BLaER1 (cell line): ENCODE measurements at regions not wholly inside any gene's neighbourhood (a gene's known extent, or its start where the extent isn't known, plus 50 kb on each side); places are given as distances from the start of the nearest gene placed in this dataset.

ENCODE experiments used
- H3K27ac ChIP-seq: shearing (Covaris generic); formaldehyde crosslinking; 2 replicates; pipeline ENCODE4 v1.8.1; 2022
- H3K27me3 ChIP-seq: shearing (Covaris generic); formaldehyde crosslinking; 2 replicates; pipeline ENCODE4 v1.8.1; 2022
- H3K36me3 ChIP-seq: shearing (Covaris generic); formaldehyde crosslinking; 2 replicates; pipeline ENCODE4 v1.8.1; 2022
- H3K4me1 ChIP-seq: shearing (Covaris generic); formaldehyde crosslinking; 2 replicates; pipeline ENCODE4 v1.8.1; 2022
- H3K4me2 ChIP-seq: shearing (Covaris generic); formaldehyde crosslinking; 2 replicates; pipeline ENCODE4 v1.8.1; 2022
- H3K4me3 ChIP-seq: shearing (Covaris generic); formaldehyde crosslinking; 2 replicates; pipeline ENCODE4 v1.8.1; 2022
- H3K9ac ChIP-seq: shearing (Covaris generic); formaldehyde crosslinking; 2 replicates; pipeline ENCODE4 v1.8.1; 2022
- H3K9me3 ChIP-seq: shearing (Covaris generic); formaldehyde crosslinking; 2 replicates; pipeline ENCODE4 v1.8.1; 2022
- H4K20me1 ChIP-seq: shearing (Covaris generic); formaldehyde crosslinking; 2 replicates; pipeline ENCODE4 v1.8.1; 2022
- Cebpa-rat ChIP-seq: shearing (Covaris generic); IDR thresholded peaks from 2 replicates; pipeline ENCODE4 v1.8.1; 2022

GRCh38 chr4:83996254-83996653 is 460.3 kb downstream of the GPAT3 start:
- H3K4me3 ChIP-seq, result no peak overlapping the region
- H3K4me1 ChIP-seq, result no peaks in the 10 kb centered on the region
- no peak overlapping the region for H3K27ac ChIP-seq
- no peaks in the 10 kb centered on the region for H3K9me3 ChIP-seq
- no peaks in the 10 kb centered on the region for H4K20me1 ChIP-seq
- no peaks in the 10 kb centered on the region for H3K36me3 ChIP-seq
- no peak overlapping the region for H3K9ac ChIP-seq
- H3K27me3 ChIP-seq, result no peaks in the 10 kb centered on the region
- no peak for TF ChIP-seq Cebpa-rat
- H3K4me2 ChIP-seq, result no peak overlapping the region

- no peak overlapping the region for H3K27ac ChIP-seq
Observed at GRCh38 chr4:83993774-83994173, 457.9 kb downstream of the GPAT3 start.

GRCh38 chr4:83989835-83990234 is 453.9 kb downstream of the GPAT3 start:
- Histone ChIP-seq H3K4me3 (no peak overlapping the region), H3K27ac (no peak overlapping the region), H3K4me1 (no peaks in the 10 kb centered on the region), H3K9me3 (peaks cover 10% of the 10 kb centered on the region), H3K27me3 (no peaks in the 10 kb centered on the region), H4K20me1 (no peaks in the 10 kb centered on the region), H3K36me3 (no peaks in the 10 kb centered on the region), H3K9ac (no peak overlapping the region), H3K4me2 (no peak overlapping the region)
- no peak for TF ChIP-seq Cebpa-rat

More at GRCh38 chr4:83993774-83994173, 457.9 kb downstream of the GPAT3 start:
- H3K4me3 ChIP-seq, result no peak overlapping the region
- peaks cover 10% of the 10 kb centered on the region for H3K9me3 ChIP-seq
- no peak for TF ChIP-seq Cebpa-rat
- H3K9ac ChIP-seq, result no peak overlapping the region
- H3K4me1 ChIP-seq, result no peaks in the 10 kb centered on the region
- H3K27me3 ChIP-seq, result no peaks in the 10 kb centered on the region
- no peak overlapping the region for H3K4me2 ChIP-seq
- no peaks in the 10 kb centered on the region for H4K20me1 ChIP-seq
- no peaks in the 10 kb centered on the region for H3K36me3 ChIP-seq

GRCh38 chr4:83981156-83981555 is 445.2 kb downstream of the GPAT3 start:
- Histone ChIP-seq H3K36me3 (no peaks in the 10 kb centered on the region), H4K20me1 (no peaks in the 10 kb centered on the region), H3K9ac (no peak overlapping the region), H3K4me2 (no peak overlapping the region), H3K27me3 (no peaks in the 10 kb centered on the region), H3K9me3 (no peaks in the 10 kb centered on the region), H3K27ac (no peak overlapping the region), H3K4me3 (no peak overlapping the region), H3K4me1 (no peaks in the 10 kb centered on the region)
- no peak for TF ChIP-seq Cebpa-rat

GRCh38 chr4:83979773-83980172 is 443.9 kb downstream of the GPAT3 start:
- H3K27ac ChIP-seq, result no peak overlapping the region
- H3K9me3 ChIP-seq, result no peaks in the 10 kb centered on the region
- TF ChIP-seq Cebpa-rat, result no peak
- H3K36me3 ChIP-seq, result no peaks in the 10 kb centered on the region
- H3K4me3 ChIP-seq, result no peak overlapping the region
- no peaks in the 10 kb centered on the region for H3K4me1 ChIP-seq
- H3K27me3 ChIP-seq, result no peaks in the 10 kb centered on the region
- no peaks in the 10 kb centered on the region for H4K20me1 ChIP-seq
- no peak overlapping the region for H3K9ac ChIP-seq
- no peak overlapping the region for H3K4me2 ChIP-seq

- Histone ChIP-seq H3K9me3 (no peaks in the 10 kb centered on the region), H3K4me1 (no peaks in the 10 kb centered on the region), H4K20me1 (no peaks in the 10 kb centered on the region), H3K27me3 (no peaks in the 10 kb centered on the region), H3K4me3 (no peak overlapping the region), H3K4me2 (no peak overlapping the region), H3K27ac (no peak overlapping the region), H3K9ac (no peak overlapping the region), H3K36me3 (no peaks in the 10 kb centered on the region)
- TF ChIP-seq Cebpa-rat, result no peak
Observed at GRCh38 chr4:83974111-83974780, 438.3 kb downstream of the GPAT3 start.

GRCh38 chr4:83964996-83965541 is 429.2 kb downstream of the GPAT3 start:
- H3K4me3 ChIP-seq, result no peak overlapping the region
- no peaks in the 10 kb centered on the region for H3K27me3 ChIP-seq
- H3K4me2 ChIP-seq, result no peak overlapping the region
- no peak overlapping the region for H3K9ac ChIP-seq
- peaks cover 20% of the 10 kb centered on the region for H3K9me3 ChIP-seq
- H3K36me3 ChIP-seq, result no peaks in the 10 kb centered on the region
- no peak overlapping the region for H3K27ac ChIP-seq
- no peak for TF ChIP-seq Cebpa-rat
- H4K20me1 ChIP-seq, result no peaks in the 10 kb centered on the region
- no peaks in the 10 kb centered on the region for H3K4me1 ChIP-seq

GRCh38 chr4:83962492-83962891 is 426.6 kb downstream of the GPAT3 start:
- H3K36me3 ChIP-seq, result no peaks in the 10 kb centered on the region
- H3K4me1 ChIP-seq, result no peaks in the 10 kb centered on the region
- no peak overlapping the region for H3K4me3 ChIP-seq
- no peak overlapping the region for H3K4me2 ChIP-seq
- H3K9me3 ChIP-seq, result peaks cover 20% of the 10 kb centered on the region
- no peaks in the 10 kb centered on the region for H4K20me1 ChIP-seq
- H3K9ac ChIP-seq, result no peak overlapping the region
- H3K27me3 ChIP-seq, result no peaks in the 10 kb centered on the region
- TF ChIP-seq Cebpa-rat, result no peak
- no peak overlapping the region for H3K27ac ChIP-seq

GRCh38 chr4:83961575-83961974 is 425.7 kb downstream of the GPAT3 start:
- Histone ChIP-seq H3K9me3 (peaks cover 20% of the 10 kb centered on the region), H3K4me3 (no peak overlapping the region), H3K27ac (no peak overlapping the region), H4K20me1 (no peaks in the 10 kb centered on the region), H3K9ac (no peak overlapping the region), H3K36me3 (no peaks in the 10 kb centered on the region), H3K4me1 (no peaks in the 10 kb centered on the region), H3K27me3 (no peaks in the 10 kb centered on the region), H3K4me2 (no peak overlapping the region)
- TF ChIP-seq Cebpa-rat, result no peak

GRCh38 chr4:83959160-83959559 is 423.3 kb downstream of the GPAT3 start:
- no peak overlapping the region for H3K4me3 ChIP-seq
- H3K9ac ChIP-seq, result no peak overlapping the region
- no peak overlapping the region for H3K27ac ChIP-seq
- H4K20me1 ChIP-seq, result no peaks in the 10 kb centered on the region
- H3K27me3 ChIP-seq, result no peaks in the 10 kb centered on the region
- no peaks in the 10 kb centered on the region for H3K36me3 ChIP-seq
- TF ChIP-seq Cebpa-rat, result no peak
- H3K4me1 ChIP-seq, result no peaks in the 10 kb centered on the region
- peaks cover 3% of the 10 kb centered on the region; the same call in 1 of the 2 replicates for H3K9me3 ChIP-seq
- H3K4me2 ChIP-seq, result no peak overlapping the region

GRCh38 chr4:83947830-83948193 is 411.9 kb downstream of the GPAT3 start:
- H4K20me1 ChIP-seq, result no peaks in the 10 kb centered on the region

More at GRCh38 chr4:83947830-83948193, 411.9 kb downstream of the GPAT3 start:
- H3K4me2 ChIP-seq, result no peak overlapping the region
- H3K27me3 ChIP-seq, result no peaks in the 10 kb centered on the region
- no peak overlapping the region for H3K27ac ChIP-seq
- H3K9ac ChIP-seq, result no peak overlapping the region
- no peaks in the 10 kb centered on the region for H3K36me3 ChIP-seq
- H3K4me1 ChIP-seq, result no peaks in the 10 kb centered on the region
- no peak for TF ChIP-seq Cebpa-rat
- no peak overlapping the region for H3K4me3 ChIP-seq
- peaks cover 7% of the 10 kb centered on the region for H3K9me3 ChIP-seq
